Osteocyte (in vitro differentiated cells): ENCODE measurements at regions not wholly inside any gene's neighbourhood (a gene's known extent, or its start where the extent isn't known, plus 50 kb on each side); places are given as distances from the start of the nearest gene placed in this dataset.

Experiments
- DNase-seq: peaks from one replicate; pipeline ENCODE4 v3.0.0; 2021; ENCODE audit warnings: mixed read lengths; ENCODE audit not compliant: unreplicated experiment; ENCODE audit errors: extremely low spot score
- H3K27ac Mint-ChIP-seq: one replicate; pipeline ENCODE4 v1.8.0; 2021; ENCODE audit warnings: mild to moderate bottlenecking, mixed read lengths; ENCODE audit not compliant: unreplicated experiment
- H3K27me3 Mint-ChIP-seq: one replicate; pipeline ENCODE4 v1.8.0; 2021; ENCODE audit warnings: mixed read lengths; ENCODE audit not compliant: unreplicated experiment
- H3K36me3 Mint-ChIP-seq: one replicate; pipeline ENCODE4 v1.8.0; 2021; ENCODE audit warnings: mixed read lengths; ENCODE audit not compliant: unreplicated experiment
- H3K4me1 Mint-ChIP-seq: one replicate; pipeline ENCODE4 v1.8.0; 2021; ENCODE audit warnings: mixed read lengths; ENCODE audit not compliant: unreplicated experiment
- H3K4me3 Mint-ChIP-seq: one replicate; pipeline ENCODE4 v1.8.0; 2021; ENCODE audit warnings: mild to moderate bottlenecking, moderate library complexity, mixed read lengths; ENCODE audit not compliant: unreplicated experiment
- H3K9me3 Mint-ChIP-seq: one replicate; pipeline ENCODE4 v1.8.0; 2021; ENCODE audit warnings: mixed read lengths; ENCODE audit not compliant: unreplicated experiment
- TF ChIP-seq, protein P1 (sequence below): fragments of 200-600 bp; sonication (generic); IDR thresholded peaks from 2 replicates; pipeline ENCODE4 v1.5.0; 2021; ENCODE audit warnings: antibody characterized with exemption, mild to moderate bottlenecking, moderate library complexity

- Mint-ChIP-seq H3K36me3 (no peaks in the 10 kb centered on the region), H3K4me1 (no peaks in the 10 kb centered on the region), H3K27ac (no peak overlapping the region), H3K9me3 (no peaks in the 10 kb centered on the region), H3K4me3 (no peak overlapping the region), H3K27me3 (peaks cover 13% of the 10 kb centered on the region)
- TF ChIP-seq, protein P1, sequence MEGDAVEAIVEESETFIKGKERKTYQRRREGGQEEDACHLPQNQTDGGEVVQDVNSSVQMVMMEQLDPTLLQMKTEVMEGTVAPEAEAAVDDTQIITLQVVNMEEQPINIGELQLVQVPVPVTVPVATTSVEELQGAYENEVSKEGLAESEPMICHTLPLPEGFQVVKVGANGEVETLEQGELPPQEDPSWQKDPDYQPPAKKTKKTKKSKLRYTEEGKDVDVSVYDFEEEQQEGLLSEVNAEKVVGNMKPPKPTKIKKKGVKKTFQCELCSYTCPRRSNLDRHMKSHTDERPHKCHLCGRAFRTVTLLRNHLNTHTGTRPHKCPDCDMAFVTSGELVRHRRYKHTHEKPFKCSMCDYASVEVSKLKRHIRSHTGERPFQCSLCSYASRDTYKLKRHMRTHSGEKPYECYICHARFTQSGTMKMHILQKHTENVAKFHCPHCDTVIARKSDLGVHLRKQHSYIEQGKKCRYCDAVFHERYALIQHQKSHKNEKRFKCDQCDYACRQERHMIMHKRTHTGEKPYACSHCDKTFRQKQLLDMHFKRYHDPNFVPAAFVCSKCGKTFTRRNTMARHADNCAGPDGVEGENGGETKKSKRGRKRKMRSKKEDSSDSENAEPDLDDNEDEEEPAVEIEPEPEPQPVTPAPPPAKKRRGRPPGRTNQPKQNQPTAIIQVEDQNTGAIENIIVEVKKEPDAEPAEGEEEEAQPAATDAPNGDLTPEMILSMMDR = no peak
- no peak for DNase-seq
Observed at GRCh38 chr20:59412875-59413284, 112.5 kb downstream of the EDN3 start.

- H3K27ac Mint-ChIP-seq = no peak overlapping the region
- H3K4me1 Mint-ChIP-seq = no peaks in the 10 kb centered on the region
- no peaks in the 10 kb centered on the region for H3K9me3 Mint-ChIP-seq
- H3K4me3 Mint-ChIP-seq = no peak overlapping the region
- no peak for DNase-seq
- H3K36me3 Mint-ChIP-seq = no peaks in the 10 kb centered on the region
- peaks cover 11% of the 10 kb centered on the region for H3K27me3 Mint-ChIP-seq
- TF ChIP-seq, protein P1 = no peak
Observed at GRCh38 chr20:59413326-59413865, 113.0 kb downstream of the EDN3 start.

GRCh38 chr20:59414936-59415623 is 114.7 kb downstream of the EDN3 start:
- no peak overlapping the region for H3K4me3 Mint-ChIP-seq
- TF ChIP-seq, protein P1 = no peak
- no peak overlapping the region for H3K27ac Mint-ChIP-seq

GRCh38 chr20:59416916-59417315 is 116.5 kb downstream of the EDN3 start:
- Mint-ChIP-seq H3K9me3 (no peaks in the 10 kb centered on the region), H3K4me3 (no peak overlapping the region), H3K36me3 (no peaks in the 10 kb centered on the region), H3K27ac (no peak overlapping the region), H3K27me3 (peaks cover 24% of the 10 kb centered on the region), H3K4me1 (no peaks in the 10 kb centered on the region)
- TF ChIP-seq, protein P1 = no peak
- no peak for DNase-seq

More at GRCh38 chr20:59414936-59415623, 114.7 kb downstream of the EDN3 start:
- DNase-seq = no peak
- no peaks in the 10 kb centered on the region for H3K4me1 Mint-ChIP-seq
- H3K9me3 Mint-ChIP-seq = no peaks in the 10 kb centered on the region
- H3K36me3 Mint-ChIP-seq = no peaks in the 10 kb centered on the region
- peaks cover 20% of the 10 kb centered on the region for H3K27me3 Mint-ChIP-seq

GRCh38 chr20:59421089-59421488 is 120.7 kb downstream of the EDN3 start:
- Mint-ChIP-seq H3K27me3 (peaks cover 22% of the 10 kb centered on the region), H3K4me1 (no peaks in the 10 kb centered on the region), H3K4me3 (no peak overlapping the region), H3K36me3 (no peaks in the 10 kb centered on the region), H3K9me3 (no peaks in the 10 kb centered on the region), H3K27ac (no peak overlapping the region)
- DNase-seq = no peak
- TF ChIP-seq, protein P1 = no peak
